GM12878 (cell line): ENCODE measurements at regions not wholly inside any gene's neighbourhood (a gene's known extent, or its start where the extent isn't known, plus 50 kb on each side); places are given as distances from the start of the nearest gene placed in this dataset.

Experiments
- ATAC-seq: fragments of 200-7000 bp; cut with Tn5 transposase; 3 replicates; pipeline ENCODE4 v1.9.1; 2020; ENCODE audit warnings: mild to moderate bottlenecking, moderate library complexity
- BruUV-seq: library from RNA; stranded (reverse); fragments of 400-500 nt; replicated peaks from 2 replicates; lab custom pipeline; 2021; lab: Mats Ljungman, UMichigan
- CTCF ChIA-PET: fragments of 300-600 bp; sonication (Branson Sonifier 250); formaldehyde crosslinking; extraction: SDS; loops from one replicate; lab custom pipeline; 2021; ENCODE audit warnings: inconsistent platforms; lab: Yijun Ruan, JAX
- POLR2A ChIA-PET: fragments of 350-600 bp; formaldehyde crosslinking; extraction: SDS; loops from one replicate; lab custom pipeline; 2021; ENCODE audit warnings: inconsistent platforms; lab: Charles Lee
- RAD21 ChIA-PET: fragments of 300-600 bp; sonication (Branson Sonifier 250); formaldehyde crosslinking; loops from one replicate; lab custom pipeline; 2023; ENCODE audit warnings: antibody characterized with exemption; ENCODE audit not compliant: unreplicated experiment; lab: Charles Lee
- SMC1A ChIA-PET: fragments of 300-600 bp; sonication (Branson Sonifier 250); formaldehyde crosslinking; loops from one replicate; lab custom pipeline; 2023; ENCODE audit not compliant: unreplicated experiment, uncharacterized antibody; lab: Charles Lee
- DNase-seq: peaks from one replicate; pipeline ENCODE4 v3.0.0-alpha.2; 2011; ENCODE audit warnings: low read depth, low spot score
- FAIRE-seq: peaks from 3 replicates; lab custom pipeline; 2011; peaks lifted over from hg19 to GRCh38; lab: Jason Lieb, UNC
- H2AFZ ChIP-seq: 2 replicates; pipeline ENCODE4 v1.6.0; 2011; ENCODE audit warnings: low read depth, low read length, control low read depth; ENCODE audit not compliant: control insufficient read depth
- H3K27ac ChIP-seq: 2 replicates; pipeline ENCODE4 v1.5.1; 2011; ENCODE audit warnings: control low read depth; ENCODE audit not compliant: control insufficient read depth, insufficient read depth
- H3K27me3 ChIP-seq, 2 experiments: replicated peaks in 1 of 2; 2 replicates each; pipeline versions ENCODE4 v1.6.0 to v1.6.1; 2011; ENCODE audit warnings: low read length in 1 of 2; ENCODE audit not compliant: control insufficient read depth in 2 of 2, insufficient read depth in 2 of 2
- H3K36me3 ChIP-seq, 2 experiments: 2 replicates each; pipeline ENCODE4 v1.5.1; 2011; ENCODE audit warnings: low read length in 1 of 2; ENCODE audit not compliant: control insufficient read depth in 2 of 2, insufficient read depth in 2 of 2
- H3K4me1 ChIP-seq: 2 replicates; pipeline ENCODE4 v1.6.1; 2011; ENCODE audit warnings: mild to moderate bottlenecking, low read length, moderate library complexity, mixed read lengths; ENCODE audit not compliant: control insufficient read depth, insufficient read depth
- H3K4me2 ChIP-seq: 2 replicates; pipeline ENCODE4 v1.6.0; 2011; ENCODE audit warnings: control low read depth; ENCODE audit not compliant: control insufficient read depth, insufficient read depth
- H3K4me3 ChIP-seq: fragments of 200-600 bp; sonication (generic); 2 replicates; pipeline ENCODE4 v1.5.1; 2016
- H3K79me2 ChIP-seq: 2 replicates; pipeline ENCODE4 v1.6.0; 2011; ENCODE audit warnings: low read length; ENCODE audit not compliant: control insufficient read depth, insufficient read depth
- H3K9ac ChIP-seq: 2 replicates; pipeline ENCODE4 v1.8.0; 2011; ENCODE audit warnings: low read length, control low read depth, mixed read lengths; ENCODE audit not compliant: control insufficient read depth, insufficient read depth
- H3K9me3 ChIP-seq: replicated peaks from 3 replicates; pipeline ENCODE4 v1.5.1; 2011; ENCODE audit warnings: mild to moderate bottlenecking, low read length; ENCODE audit not compliant: control insufficient read depth, insufficient read depth
- H4K20me1 ChIP-seq: 2 replicates; pipeline ENCODE4 v1.6.0; 2011; ENCODE audit not compliant: control insufficient read depth, insufficient read depth
- ATF3 ChIP-seq: IDR thresholded peaks from 2 replicates; pipeline ENCODE4 v1.6.1; 2011; ENCODE audit warnings: low read depth, mild to moderate bottlenecking, low read length, moderate library complexity, borderline replicate concordance; ENCODE audit errors: extremely low read depth
- CREB1 ChIP-seq: IDR thresholded peaks from 2 replicates; pipeline ENCODE4 v1.6.1; 2012; ENCODE audit warnings: low read depth, mild to moderate bottlenecking, inconsistent platforms
- ELK1 ChIP-seq: IDR thresholded peaks from 2 replicates; pipeline ENCODE4 v1.6.1; 2012; ENCODE audit warnings: low read depth, low read length, improper control_type of control experiment
- MYC ChIP-seq: IDR thresholded peaks from 2 replicates; pipeline ENCODE4 v1.6.1; 2011; ENCODE audit warnings: mild to moderate bottlenecking, low read length, moderate library complexity, inconsistent platforms; ENCODE audit not compliant: insufficient read depth, insufficient replicate concordance, insufficient read length, severe bottlenecking
- NFYB ChIP-seq: IDR thresholded peaks from 2 replicates; pipeline ENCODE4 v1.6.1; 2011; ENCODE audit warnings: low read depth, mild to moderate bottlenecking, low read length, improper control_type of control experiment, moderate library complexity; ENCODE audit not compliant: insufficient read depth
- PML ChIP-seq: IDR thresholded peaks from 2 replicates; pipeline ENCODE4 v1.6.1; 2012; ENCODE audit warnings: low read length, inconsistent platforms
- PRDM15 ChIP-seq: fragments of 450-650 bp; formaldehyde crosslinking; IDR thresholded peaks from 2 replicates; pipeline ENCODE4 v1.4.0; 2020; ENCODE audit warnings: mild to moderate bottlenecking, moderate library complexity
- STAT1 ChIP-seq: fragments of 450-650 bp; conservative IDR thresholded peaks from 2 replicates; pipeline ENCODE4 v1.6.1; 2014; ENCODE audit warnings: antibody characterized with exemption, mild to moderate bottlenecking
- ZNF274 ChIP-seq: IDR thresholded peaks from one replicate; pipeline ENCODE4 v1.8.0; 2011; ENCODE audit not compliant: insufficient read length, insufficient read depth
- ZNF592 ChIP-seq: fragments of 450-650 bp; IDR thresholded peaks from 2 replicates; pipeline ENCODE4 v1.6.1; 2017; ENCODE audit warnings: mild to moderate bottlenecking, moderate library complexity
- WGBS: methylation state at CpG from one replicate; pipeline ENCODE4 v1.1.6; 2016; ENCODE audit warnings: low lambda C conversion rate; ENCODE audit not compliant: insufficient replicate concordance, insufficient coverage; ENCODE audit errors: missing lambda C conversion rate; 5-methylcytosine and 5-hydroxymethylcytosine counted together
- in situ Hi-C: fragments of 300-500 bp; cut with MboI; formaldehyde crosslinking; loops from 9 replicates; pipeline ENCODE4 v1.14.3; 2018; ENCODE audit warnings: mixed read lengths
- intact Hi-C: fragments of 100-400 bp; cut with micrococcal nuclease; formaldehyde crosslinking; loops from one replicate; pipeline ENCODE4 v1.14.2; 2022; ENCODE audit not compliant: unreplicated experiment

GRCh38 chr5:4124221-4124970 is 528.8 kb downstream of the IRX1 start (continued):
- TF ChIP-seq PRDM15 (no peak), ELK1 (no peak), CREB1 (no peak)

GRCh38 chr5:4128994-4129393 is 533.4 kb downstream of the IRX1 start:
- DNase-seq: no peak
- WGBS: 51% methylated on average over 9 of the region's 9 CpGs
- ChIA-PET CTCF (no interaction called here), POLR2A (no interaction called here), RAD21 (no interaction called here), SMC1A (no interaction called here)
- no peaks in the 10 kb centered on the region for H4K20me1 ChIP-seq
- no peak overlapping the region for H3K27ac ChIP-seq
- no peaks in the 10 kb centered on the region for H3K27me3 ChIP-seq
- ATAC-seq: no peak
- no TSS peak for BruUV-seq
- no peaks in the 10 kb centered on the region for H3K9me3 ChIP-seq
- no peak overlapping the region for H2AFZ ChIP-seq
- H3K4me3 ChIP-seq: no peak overlapping the region
- intact Hi-C loops: no loop called here
- no peaks in the 10 kb centered on the region for H3K79me2 ChIP-seq
- in situ Hi-C loops: no loop called here
- no peaks in the 10 kb centered on the region for H3K36me3 ChIP-seq
- no peaks in the 10 kb centered on the region for H3K4me1 ChIP-seq
- no peak overlapping the region for H3K9ac ChIP-seq
- H3K4me2 ChIP-seq: no peak overlapping the region
- no peak for FAIRE-seq
- TF ChIP-seq ZNF274 (no peak), ZNF592 (no peak), STAT1 (no peak), MYC (no peak), NFYB (no peak), PML (no peak), ATF3 (no peak)
